Parathyroid adenoma (tissue), 2 donors: ENCODE measurements at regions not wholly inside any gene's neighbourhood (a gene's known extent, or its start where the extent isn't known, plus 50 kb on each side); places are given as distances from the start of the nearest gene placed in this dataset.

ENCODE experiments used
- H2AFZ ChIP-seq: fragments of 300-600 bp; sonication (generic); one replicate; pipeline ENCODE4 v1.7.0; 2017; ENCODE audit warnings: antibody characterized with exemption, mild to moderate bottlenecking
- H3K27ac ChIP-seq: fragments of 300-600 bp; sonication (generic); one replicate; pipeline ENCODE4 v1.7.0; 2017
- H3K27me3 ChIP-seq: fragments of 300-600 bp; sonication (generic); one replicate; pipeline ENCODE4 v1.7.0; 2017; ENCODE audit warnings: low read length; ENCODE audit not compliant: control insufficient read depth, insufficient read depth
- H3K36me3 ChIP-seq: fragments of 300-600 bp; sonication (generic); one replicate; pipeline ENCODE4 v1.7.0; 2017; ENCODE audit warnings: low read length; ENCODE audit not compliant: control insufficient read depth, insufficient read depth
- H3K4me1 ChIP-seq: fragments of 300-600 bp; sonication (generic); one replicate; pipeline ENCODE4 v1.7.0; 2017; ENCODE audit warnings: control low read depth
- H3K4me2 ChIP-seq: fragments of 300-600 bp; sonication (generic); one replicate; pipeline ENCODE4 v1.7.0; 2017; ENCODE audit warnings: low read length
- H3K4me3 ChIP-seq: fragments of 300-600 bp; sonication (generic); one replicate; pipeline ENCODE4 v1.7.0; 2017; ENCODE audit warnings: low read depth, low read length
- H3K79me2 ChIP-seq: fragments of 300-600 bp; sonication (generic); one replicate; pipeline ENCODE4 v1.7.0; 2017; ENCODE audit warnings: control low read depth
- H3K9ac ChIP-seq: fragments of 300-600 bp; sonication (generic); one replicate; pipeline ENCODE4 v1.7.0; 2017; ENCODE audit warnings: mild to moderate bottlenecking
- H3K9me3 ChIP-seq: fragments of 300-600 bp; sonication (generic); one replicate; pipeline ENCODE4 v1.7.0; 2017; ENCODE audit warnings: low read length; ENCODE audit not compliant: control insufficient read depth
- CTCF ChIP-seq: fragments of 300-600 bp; sonication (generic); IDR thresholded peaks from one replicate; pipeline ENCODE4 v1.7.0; 2017; ENCODE audit warnings: antibody characterized with exemption, mild to moderate bottlenecking
- donor health status: primary hyperparathyroidism.

DNA sequence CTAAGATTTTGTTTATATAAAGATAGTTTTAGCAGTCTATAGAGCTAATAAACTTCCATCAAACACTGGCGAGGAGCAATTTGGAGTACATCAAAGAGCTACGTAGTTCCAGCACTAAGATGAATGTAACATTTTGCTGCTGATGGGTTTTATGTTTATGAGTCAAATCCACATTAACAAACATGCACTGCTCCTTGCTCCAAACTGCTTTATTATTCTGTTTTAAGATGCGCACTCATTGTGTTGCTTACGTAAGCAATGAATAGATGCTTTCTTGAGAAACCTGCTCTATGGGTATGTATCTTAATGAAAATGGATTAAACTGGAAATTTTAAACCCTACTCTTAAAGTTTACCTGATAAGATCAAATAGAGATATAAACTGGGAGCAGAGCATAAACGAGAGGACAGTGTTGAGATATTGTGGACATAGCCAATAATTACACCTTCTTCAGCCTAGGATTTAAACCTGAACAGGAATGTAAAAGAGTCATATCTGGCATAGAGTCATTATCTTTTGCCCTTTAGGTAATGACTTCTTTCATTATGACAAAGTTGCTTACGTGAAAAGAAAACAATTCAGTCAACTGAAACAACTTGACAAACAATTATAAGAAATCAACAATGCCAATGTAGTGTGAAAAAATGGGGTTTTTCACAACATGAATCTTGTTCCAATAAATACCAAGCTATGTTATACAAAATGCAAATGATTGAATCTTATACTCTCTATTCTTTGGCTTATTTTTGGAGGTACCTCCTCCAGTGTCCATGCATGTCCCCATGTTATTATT, 153.5 kb upstream of the MTPN start:
- H3K27me3 ChIP-seq: no peaks in the 10 kb centered on the region
- no peak overlapping the region for H2AFZ ChIP-seq
- no peaks in the 10 kb centered on the region for H3K4me1 ChIP-seq
- no peaks in the 10 kb centered on the region for H3K36me3 ChIP-seq
- no peak overlapping the region for H3K27ac ChIP-seq
- TF ChIP-seq CTCF: no peak
- H3K9me3 ChIP-seq: no peaks in the 10 kb centered on the region
- H3K9ac ChIP-seq: no peak overlapping the region
- no peak overlapping the region for H3K4me3 ChIP-seq
- H3K79me2 ChIP-seq: no peaks in the 10 kb centered on the region
- no peak overlapping the region for H3K4me2 ChIP-seq

DNA sequence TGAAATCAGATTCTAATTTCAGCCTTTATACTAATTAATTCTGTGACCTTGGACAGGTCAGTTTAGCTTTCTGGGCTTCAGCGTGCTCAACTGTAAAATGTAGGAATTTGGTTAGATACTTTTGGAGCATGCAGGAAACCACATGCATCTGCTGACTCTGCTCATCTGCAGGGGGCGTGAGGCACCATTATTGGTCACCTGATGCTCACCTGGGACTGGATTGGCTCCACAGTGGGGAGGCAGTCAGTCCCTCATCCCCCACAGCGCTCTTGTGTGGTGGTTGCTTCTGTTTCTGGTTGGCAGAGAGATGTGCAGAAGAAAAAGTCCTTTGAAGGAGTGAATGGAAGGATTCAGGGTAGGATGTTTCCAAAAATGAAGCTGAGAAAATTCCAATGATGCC, 150.9 kb upstream of the MTPN start:
- H3K36me3 ChIP-seq: no peaks in the 10 kb centered on the region
- no peaks in the 10 kb centered on the region for H3K4me1 ChIP-seq
- H3K4me2 ChIP-seq: no peak overlapping the region
- no peak overlapping the region for H3K9ac ChIP-seq
- H3K27me3 ChIP-seq: no peaks in the 10 kb centered on the region
- TF ChIP-seq CTCF: no peak
- H3K9me3 ChIP-seq: no peaks in the 10 kb centered on the region
- H3K79me2 ChIP-seq: no peaks in the 10 kb centered on the region
- H3K27ac ChIP-seq: no peak overlapping the region
- H3K4me3 ChIP-seq: no peak overlapping the region
- no peak overlapping the region for H2AFZ ChIP-seq

DNA sequence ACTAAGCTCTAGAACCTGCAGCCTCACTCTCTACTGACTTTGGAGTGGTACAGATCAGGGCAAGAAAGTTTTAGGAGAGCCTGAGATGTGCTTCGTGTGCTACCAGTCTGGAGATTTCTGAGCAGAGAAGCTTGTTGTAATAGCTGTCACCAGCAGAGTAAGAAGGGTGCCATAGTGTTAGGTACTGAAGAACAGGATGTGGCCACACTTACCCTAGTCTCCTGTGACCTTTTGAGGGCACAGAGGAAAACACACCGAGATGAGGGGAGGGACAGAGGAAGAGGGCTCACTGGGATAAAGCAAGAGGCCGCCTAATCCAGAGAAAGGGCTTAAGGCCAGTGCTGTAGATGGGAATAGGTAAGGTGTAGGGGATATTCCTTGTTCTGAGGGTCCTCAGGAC, 146.2 kb upstream of the MTPN start:
- no peak overlapping the region for H3K27ac ChIP-seq
- no peak for TF ChIP-seq CTCF
- no peaks in the 10 kb centered on the region for H3K36me3 ChIP-seq
- no peaks in the 10 kb centered on the region for H3K27me3 ChIP-seq
- no peak overlapping the region for H3K9ac ChIP-seq
- no peaks in the 10 kb centered on the region for H3K4me1 ChIP-seq
- no peaks in the 10 kb centered on the region for H3K9me3 ChIP-seq
- H3K4me3 ChIP-seq: no peak overlapping the region
- H2AFZ ChIP-seq: no peak overlapping the region
- no peak overlapping the region for H3K4me2 ChIP-seq
- H3K79me2 ChIP-seq: no peaks in the 10 kb centered on the region

DNA sequence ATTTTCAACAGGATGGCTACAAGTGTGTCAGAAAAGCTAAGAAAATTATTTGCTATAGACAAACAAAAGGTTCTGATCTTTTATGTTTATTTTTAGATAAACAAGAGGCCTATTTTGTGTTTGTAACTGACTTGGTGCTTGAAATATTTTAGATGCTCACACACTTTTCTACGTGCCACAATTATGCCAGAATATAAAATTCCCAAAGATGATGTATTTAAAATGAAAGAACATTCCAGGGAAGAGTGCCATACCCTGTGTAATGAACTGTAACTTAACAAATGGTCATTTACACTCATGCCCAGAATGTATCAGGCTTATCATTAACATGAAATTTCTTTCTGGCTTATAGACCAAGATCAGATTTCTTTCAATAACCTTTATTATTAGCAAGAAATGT, 144.9 kb upstream of the MTPN start:
- Histone ChIP-seq H3K9me3 (no peaks in the 10 kb centered on the region), H3K79me2 (no peaks in the 10 kb centered on the region), H3K27me3 (no peaks in the 10 kb centered on the region), H3K27ac (no peak overlapping the region), H3K4me3 (no peak overlapping the region), H3K36me3 (no peaks in the 10 kb centered on the region), H3K4me2 (no peak overlapping the region), H2AFZ (no peak overlapping the region), H3K9ac (no peak overlapping the region), H3K4me1 (no peaks in the 10 kb centered on the region)
- no peak for TF ChIP-seq CTCF

DNA sequence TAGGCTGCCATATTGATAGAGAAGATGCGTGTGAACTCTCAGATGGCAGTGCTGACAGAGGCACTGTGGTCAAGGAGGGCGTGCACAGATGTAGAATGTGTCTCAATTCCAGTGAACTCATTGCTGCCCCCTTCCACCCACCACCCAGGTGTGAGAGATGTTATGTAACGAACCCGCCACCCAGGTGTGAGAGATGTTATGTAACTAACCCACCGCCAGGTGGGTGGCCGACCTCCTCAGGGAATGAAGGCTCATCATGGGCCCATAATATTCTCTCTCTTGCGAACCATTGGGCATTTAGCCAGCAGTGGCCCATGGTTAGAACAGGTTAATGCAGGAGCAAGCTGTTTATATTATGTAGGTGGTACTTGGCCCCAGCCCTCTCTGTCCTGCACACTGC, 140.4 kb upstream of the MTPN start:
- Histone ChIP-seq H3K9ac (no peak overlapping the region), H3K4me3 (no peak overlapping the region), H3K27me3 (no peaks in the 10 kb centered on the region), H3K9me3 (no peaks in the 10 kb centered on the region), H2AFZ (no peak overlapping the region), H3K36me3 (no peaks in the 10 kb centered on the region), H3K4me2 (no peak overlapping the region), H3K27ac (no peak overlapping the region), H3K79me2 (no peaks in the 10 kb centered on the region), H3K4me1 (no peaks in the 10 kb centered on the region)
- no peak for TF ChIP-seq CTCF
